Mesothelial cell of epicardium (in vitro differentiated cells): ENCODE measurements at regions not wholly inside any gene's neighbourhood (a gene's known extent, or its start where the extent isn't known, plus 50 kb on each side); places are given as distances from the start of the nearest gene placed in this dataset.

Experiments used
- DNase-seq, 2 experiments: peaks; one replicate each; pipeline ENCODE4 v3.0.0; 2021; ENCODE audit warnings: low spot score in 2 of 2; ENCODE audit not compliant: unreplicated experiment in 2 of 2
- H3K27ac Mint-ChIP-seq: 2 replicates; pipeline ENCODE4 v1.8.0; 2021; ENCODE audit warnings: mixed read lengths
- H3K27me3 Mint-ChIP-seq: 2 replicates; pipeline ENCODE4 v1.8.0; 2021; ENCODE audit warnings: low read depth, mixed read lengths
- H3K36me3 Mint-ChIP-seq: 2 replicates; pipeline ENCODE4 v1.8.0; 2021; ENCODE audit warnings: mixed read lengths
- H3K4me1 Mint-ChIP-seq: 2 replicates; pipeline ENCODE4 v1.8.0; 2021; ENCODE audit warnings: mixed read lengths
- H3K4me3 Mint-ChIP-seq: 2 replicates; pipeline ENCODE4 v1.8.0; 2021; ENCODE audit warnings: mild to moderate bottlenecking, moderate library complexity, mixed read lengths
- H3K9me3 Mint-ChIP-seq: 2 replicates; pipeline ENCODE4 v1.8.0; 2021; ENCODE audit warnings: mixed read lengths
- CTCF ChIP-seq: fragments of 200-600 bp; sonication (generic); IDR thresholded peaks from one replicate; pipeline ENCODE4 v1.5.0; 2021; ENCODE audit warnings: antibody characterized with exemption; ENCODE audit not compliant: unreplicated experiment

- no peaks in the 10 kb centered on the region for H3K9me3 Mint-ChIP-seq
- TF ChIP-seq CTCF: no peak
- peaks cover 3% of the 10 kb centered on the region for H3K4me1 Mint-ChIP-seq
- no peak overlapping the region for H3K4me3 Mint-ChIP-seq
- peaks cover 1% of the 10 kb centered on the region for H3K27me3 Mint-ChIP-seq
- H3K36me3 Mint-ChIP-seq: no peaks in the 10 kb centered on the region
- H3K27ac Mint-ChIP-seq: no peak overlapping the region
- no peak for DNase-seq
Observed at GRCh38 chr11:128341280-128342248, 245.8 kb downstream of the ETS1 start.

- peaks cover 4% of the 10 kb centered on the region for H3K4me1 Mint-ChIP-seq
- peaks cover 1% of the 10 kb centered on the region for H3K27me3 Mint-ChIP-seq
- no peak overlapping the region for H3K27ac Mint-ChIP-seq
- H3K4me3 Mint-ChIP-seq: no peak overlapping the region
- no peak for DNase-seq
- H3K9me3 Mint-ChIP-seq: no peaks in the 10 kb centered on the region
- TF ChIP-seq CTCF: no peak
- H3K36me3 Mint-ChIP-seq: no peaks in the 10 kb centered on the region
Observed at GRCh38 chr11:128339792-128340191, 247.6 kb downstream of the ETS1 start.

- TF ChIP-seq CTCF: no peak
- Mint-ChIP-seq H3K36me3 (no peaks in the 10 kb centered on the region), H3K4me3 (no peak overlapping the region), H3K27ac (no peak overlapping the region), H3K9me3 (no peaks in the 10 kb centered on the region), H3K4me1 (peaks cover 11% of the 10 kb centered on the region), H3K27me3 (peaks cover 1% of the 10 kb centered on the region)
- DNase-seq: no peak
Observed at GRCh38 chr11:128338811-128339210, 248.5 kb downstream of the ETS1 start.

- H3K27me3 Mint-ChIP-seq: peaks cover 1% of the 10 kb centered on the region
- no peak for TF ChIP-seq CTCF
- H3K36me3 Mint-ChIP-seq: no peaks in the 10 kb centered on the region
- no peak for DNase-seq
- H3K9me3 Mint-ChIP-seq: no peaks in the 10 kb centered on the region
- no peak overlapping the region for H3K4me3 Mint-ChIP-seq
- H3K27ac Mint-ChIP-seq: no peak overlapping the region
- peaks cover 11% of the 10 kb centered on the region for H3K4me1 Mint-ChIP-seq
Observed at GRCh38 chr11:128336203-128336602, 251.2 kb downstream of the ETS1 start.

- TF ChIP-seq CTCF: no peak
- no peaks in the 10 kb centered on the region for H3K9me3 Mint-ChIP-seq
- H3K27me3 Mint-ChIP-seq: peaks cover 1% of the 10 kb centered on the region
- H3K27ac Mint-ChIP-seq: no peak overlapping the region
- no peak overlapping the region for H3K4me3 Mint-ChIP-seq
- H3K4me1 Mint-ChIP-seq: peaks cover 11% of the 10 kb centered on the region
- no peak for DNase-seq
- no peaks in the 10 kb centered on the region for H3K36me3 Mint-ChIP-seq
Observed at GRCh38 chr11:128335729-128336128, 251.6 kb downstream of the ETS1 start.
